22Rv1 (cell line): ENCODE measurements at regions not wholly inside any gene's neighbourhood (a gene's known extent, or its start where the extent isn't known, plus 50 kb on each side); places are given as distances from the start of the nearest gene placed in this dataset.

Source experiments
- CTCF ChIP-seq: fragments of 450-650 bp; IDR thresholded peaks from 2 replicates; pipeline ENCODE4 v1.5.1; 2017; ENCODE audit warnings: mild to moderate bottlenecking
- ZFX ChIP-seq: fragments of 450-650 bp; IDR thresholded peaks from 2 replicates; pipeline ENCODE4 v1.6.1; 2017; ENCODE audit warnings: antibody characterized with exemption, borderline replicate concordance

DNA sequence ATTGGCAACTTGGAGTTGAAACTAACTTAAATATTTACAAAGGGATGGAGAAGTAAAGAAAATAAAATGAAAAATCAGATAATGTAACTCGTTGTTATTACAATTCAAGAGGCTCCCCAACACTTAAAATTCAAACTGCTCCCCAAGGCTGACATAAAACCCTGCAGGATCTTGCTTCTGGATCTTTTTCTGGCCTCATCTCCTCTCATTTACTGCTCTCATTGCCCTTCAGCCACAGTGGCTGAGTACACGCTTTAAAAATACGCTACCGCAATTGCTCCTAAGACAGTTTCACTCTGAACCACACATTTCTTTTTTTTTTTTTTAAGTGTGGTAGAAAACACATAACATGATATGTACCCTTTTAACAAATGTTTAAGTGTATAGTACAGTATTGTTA, 718.1 kb upstream of the ANO3 start:
- TF ChIP-seq CTCF (no peak), ZFX (no peak)
